HG02852 (cell line): ENCODE measurements at regions not wholly inside any gene's neighbourhood (a gene's known extent, or its start where the extent isn't known, plus 50 kb on each side); places are given as distances from the start of the nearest gene placed in this dataset.
"Not testable (repeated sequence)": the region's sequence is repeated elsewhere in the genome, so short reads cannot be mapped to it uniquely, and the experiment has no call there.

Experiments
- ATAC-seq: cut with Tn5 transposase; IDR thresholded peaks from one replicate; pipeline ENCODE4 v1.9.1; 2021; ENCODE audit warnings: mild to moderate bottlenecking, moderate library complexity; ENCODE audit not compliant: unreplicated experiment

GRCh38 chr6:112503091-112503596 lies 156.0 kb downstream of the RFPL4B start:
- no peak for ATAC-seq

- ATAC-seq, result no peak
Observed at GRCh38 chr6:112504621-112505020, 157.5 kb downstream of the RFPL4B start.

GRCh38 chr6:112511441-112511840 lies 164.3 kb downstream of the RFPL4B start:
- no peak for ATAC-seq

- no peak for ATAC-seq
Observed at GRCh38 chr6:112513175-112513574, 166.0 kb downstream of the RFPL4B start.

- ATAC-seq, result peak; percentile 96
Observed at GRCh38 chr6:112522587-112522986, 175.5 kb downstream of the RFPL4B start.

- ATAC-seq, result no peak
Observed at GRCh38 chr6:112524071-112524470, 176.9 kb downstream of the RFPL4B start.

GRCh38 chr6:112525749-112526148 lies 178.6 kb downstream of the RFPL4B start:
- ATAC-seq, result no peak

GRCh38 chr6:112526594-112526993 lies 179.5 kb downstream of the RFPL4B start:
- ATAC-seq, result no peak

- ATAC-seq, result not testable (repeated sequence)
Observed at GRCh38 chr6:112528306-112528705, 181.2 kb downstream of the RFPL4B start.

GRCh38 chr6:112535816-112536215 lies 188.7 kb downstream of the RFPL4B start:
- ATAC-seq, result no peak

- ATAC-seq, result no peak
Observed at GRCh38 chr6:112539355-112539754, 192.2 kb downstream of the RFPL4B start.

GRCh38 chr6:112541847-112542246 lies 194.7 kb downstream of the RFPL4B start:
- ATAC-seq, result not testable (repeated sequence)

- not testable (repeated sequence) for ATAC-seq
Observed at GRCh38 chr6:112547321-112548085, 200.4 kb downstream of the RFPL4B start.

- ATAC-seq, result no peak
Observed at GRCh38 chr6:112549749-112550148, 202.6 kb downstream of the RFPL4B start.

- no peak for ATAC-seq
Observed at GRCh38 chr6:112557435-112557834, 210.3 kb downstream of the RFPL4B start.

- ATAC-seq, result no peak
Observed at GRCh38 chr6:112557961-112558360, 210.8 kb downstream of the RFPL4B start.

- ATAC-seq, result no peak
Observed at GRCh38 chr6:112560651-112561050, 213.5 kb downstream of the RFPL4B start.

GRCh38 chr6:112562301-112563231 lies 215.4 kb downstream of the RFPL4B start:
- ATAC-seq, result no peak

- ATAC-seq, result no peak
Observed at GRCh38 chr6:112563368-112563767, 216.2 kb downstream of the RFPL4B start.

GRCh38 chr6:112568066-112568465 lies 220.9 kb downstream of the RFPL4B start:
- no peak for ATAC-seq

- no peak for ATAC-seq
Observed at GRCh38 chr6:112571488-112572270, 224.5 kb downstream of the RFPL4B start.
